ENCODE measurements at regions not wholly inside any gene's neighbourhood (a gene's known extent, or its start where the extent isn't known, plus 50 kb on each side); places are given as distances from the start of the nearest gene placed in this dataset.
A peak's percentile ranks its signal among the peaks of the same experiment; 100 is the strongest.

- no peak for DNase-seq (ENCODE audit: low read depth)
Observed at GRCh38 chr13:73800011-73800410, 334.2 kb downstream of the KLF12 start.

- no peak for DNase-seq (ENCODE audit: low read depth)
Observed at GRCh38 chr13:73794755-73795154, 339.4 kb downstream of the KLF12 start.

- no peak for DNase-seq (ENCODE audit: low read depth)
Observed at GRCh38 chr13:73793361-73793760, 340.8 kb downstream of the KLF12 start.

DNA sequence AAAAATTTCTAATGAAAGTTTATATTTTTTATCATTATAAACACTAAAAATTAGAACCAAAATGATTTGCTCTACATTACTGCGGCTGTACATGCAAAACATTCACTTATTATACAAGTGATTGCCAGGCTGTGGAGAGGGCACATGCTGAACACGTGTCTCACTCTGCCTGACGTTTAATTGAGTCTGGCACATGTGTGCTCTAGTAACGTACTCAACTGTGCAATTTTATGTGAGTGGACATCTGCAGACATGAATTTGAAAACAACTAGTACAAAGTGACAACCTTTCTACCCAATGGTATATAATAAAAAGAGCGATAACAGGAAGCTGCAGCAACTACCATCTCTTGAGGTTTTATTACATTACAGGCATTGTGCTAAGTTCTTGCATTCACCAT lies 341.4 kb downstream of the KLF12 start:
- DNase-seq (ENCODE audit: low read depth): no peak

DNA sequence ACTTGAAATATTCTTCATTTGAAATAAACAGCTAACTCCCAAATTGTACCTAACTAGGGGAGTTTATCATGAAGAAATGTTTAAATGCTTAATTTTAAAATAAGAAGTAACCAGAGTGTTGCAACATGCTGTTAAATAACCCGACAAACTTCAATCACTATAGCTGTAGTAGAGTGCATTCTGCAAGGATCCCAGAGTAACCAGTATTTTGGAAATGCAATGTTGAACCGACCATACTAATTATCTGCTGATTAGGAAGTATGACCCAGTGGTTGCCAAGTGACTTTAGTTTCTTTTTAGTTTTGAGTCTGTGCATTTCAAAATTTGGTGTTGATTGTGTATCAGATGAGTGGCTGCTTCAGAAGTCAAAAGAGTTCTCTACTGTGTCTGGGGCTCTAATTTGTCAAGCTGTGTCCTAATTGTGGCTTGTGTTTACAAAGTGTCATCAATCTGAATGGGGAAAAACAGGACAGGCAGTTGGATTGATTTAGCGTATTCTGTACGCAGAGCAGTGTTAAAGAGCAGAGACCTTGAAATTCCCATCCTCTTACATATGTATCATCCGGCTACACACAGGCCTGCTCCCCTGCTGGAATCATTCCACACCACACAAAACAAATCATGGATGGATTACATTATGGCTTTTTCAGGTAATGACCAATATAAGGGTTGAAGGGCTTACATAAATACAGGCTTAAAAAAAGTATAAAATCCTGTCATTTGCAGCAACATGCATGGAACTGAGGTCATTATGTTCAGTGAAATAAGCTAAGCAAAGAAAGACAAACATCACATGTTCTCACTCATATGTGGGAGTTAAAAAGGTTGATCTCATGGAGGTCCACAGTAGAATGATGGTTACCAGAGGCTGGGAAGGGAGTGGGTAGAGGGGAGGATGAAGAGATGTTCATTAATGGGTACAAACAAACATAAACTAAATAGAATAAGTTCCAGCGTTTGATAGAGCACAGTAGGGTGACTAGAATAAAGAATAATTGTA lies 351.5 kb downstream of the KLF12 start:
- no peak for DNase-seq (ENCODE audit: low read depth)

GRCh38 chr13:73781384-73781783 lies 352.8 kb downstream of the KLF12 start:
- DNase-seq (ENCODE audit: low read depth): no peak

GRCh38 chr13:73779881-73780280 lies 354.3 kb downstream of the KLF12 start:
- no peak for DNase-seq (ENCODE audit: low read depth)

- DNase-seq (ENCODE audit: low read depth): no peak
Observed at GRCh38 chr13:73778242-73778864, 355.9 kb downstream of the KLF12 start.

GRCh38 chr13:73777134-73777533 lies 357.1 kb downstream of the KLF12 start:
- no peak for DNase-seq (ENCODE audit: low read depth)

- DNase-seq (ENCODE audit: low read depth): no peak
Observed at GRCh38 chr13:73776151-73776785, 357.9 kb downstream of the KLF12 start.

DNA sequence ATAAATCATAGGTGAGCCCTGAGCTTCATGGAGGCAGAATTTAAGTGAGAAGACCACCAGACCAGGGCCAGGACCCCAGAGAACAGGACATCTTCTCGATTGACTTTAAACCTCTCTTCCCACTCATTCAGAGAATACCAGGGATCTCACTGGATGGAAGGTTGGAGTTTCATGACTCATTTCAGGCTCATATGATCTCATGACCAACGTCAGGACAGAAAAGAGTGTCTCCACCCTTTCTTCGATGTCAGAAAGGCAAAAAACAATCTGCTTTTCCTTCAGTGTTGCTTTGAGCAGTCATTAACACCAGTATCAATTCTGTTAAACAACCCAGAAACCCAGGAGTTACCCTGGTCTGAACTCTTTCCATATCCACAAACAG lies 361.0 kb downstream of the KLF12 start:
- no peak for DNase-seq (ENCODE audit: low read depth)

- no peak for DNase-seq (ENCODE audit: low read depth)
Observed at GRCh38 chr13:73772449-73773167, 361.6 kb downstream of the KLF12 start.

DNA sequence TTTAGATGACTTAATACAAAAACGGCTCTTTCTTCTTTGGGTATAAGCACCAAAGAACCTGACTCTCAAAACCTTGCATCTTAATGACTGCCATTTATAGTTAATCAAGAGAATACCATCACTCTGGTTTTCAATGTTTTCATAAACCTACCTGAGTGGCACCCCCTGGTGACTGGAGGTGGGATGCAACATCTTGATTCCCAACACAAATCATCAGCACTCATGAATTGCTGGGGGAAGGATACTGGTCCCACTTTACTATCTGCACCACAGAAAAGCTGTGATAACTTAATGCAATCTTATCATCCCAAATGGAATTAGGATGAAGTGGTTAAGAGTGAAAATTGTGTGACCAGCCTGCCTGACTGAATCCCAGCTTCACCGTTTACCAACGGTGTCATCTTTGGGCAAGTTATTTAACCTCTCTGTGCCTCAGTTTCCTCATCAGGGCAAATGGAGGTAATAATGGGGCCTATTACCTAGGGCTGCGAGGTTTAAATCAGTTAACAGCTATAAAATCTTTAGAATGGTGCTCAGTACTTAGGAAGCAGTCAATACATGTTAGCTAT lies 366.4 kb downstream of the KLF12 start:
- DNase-seq (ENCODE audit: low read depth): no peak

GRCh38 chr13:73767191-73767741 lies 366.9 kb downstream of the KLF12 start:
- DNase-seq (ENCODE audit: low read depth): no peak

- DNase-seq (ENCODE audit: low read depth): peak; percentile 51
Observed at GRCh38 chr13:73765651-73766384, 368.4 kb downstream of the KLF12 start.

DNA sequence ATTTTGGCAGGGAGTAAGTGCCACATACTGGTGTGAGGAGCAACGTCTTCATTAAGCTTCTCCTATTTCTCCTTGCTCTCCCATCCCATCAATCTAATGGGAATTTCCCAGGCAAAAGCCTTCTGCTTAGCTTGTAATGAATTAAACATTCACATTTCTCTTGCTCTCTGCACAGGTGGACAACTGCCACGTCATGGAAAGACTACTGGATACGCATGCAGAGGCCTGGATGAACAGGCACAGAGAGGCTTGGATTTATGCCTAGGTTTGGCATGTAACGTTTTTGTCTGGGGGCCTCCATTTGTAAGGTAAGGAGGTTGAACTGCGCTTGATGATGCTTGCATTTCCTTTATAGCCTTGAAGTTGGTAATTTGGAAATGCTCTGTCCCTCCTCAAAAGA lies 374.8 kb downstream of the KLF12 start:
- no peak for DNase-seq (ENCODE audit: low read depth)

DNA sequence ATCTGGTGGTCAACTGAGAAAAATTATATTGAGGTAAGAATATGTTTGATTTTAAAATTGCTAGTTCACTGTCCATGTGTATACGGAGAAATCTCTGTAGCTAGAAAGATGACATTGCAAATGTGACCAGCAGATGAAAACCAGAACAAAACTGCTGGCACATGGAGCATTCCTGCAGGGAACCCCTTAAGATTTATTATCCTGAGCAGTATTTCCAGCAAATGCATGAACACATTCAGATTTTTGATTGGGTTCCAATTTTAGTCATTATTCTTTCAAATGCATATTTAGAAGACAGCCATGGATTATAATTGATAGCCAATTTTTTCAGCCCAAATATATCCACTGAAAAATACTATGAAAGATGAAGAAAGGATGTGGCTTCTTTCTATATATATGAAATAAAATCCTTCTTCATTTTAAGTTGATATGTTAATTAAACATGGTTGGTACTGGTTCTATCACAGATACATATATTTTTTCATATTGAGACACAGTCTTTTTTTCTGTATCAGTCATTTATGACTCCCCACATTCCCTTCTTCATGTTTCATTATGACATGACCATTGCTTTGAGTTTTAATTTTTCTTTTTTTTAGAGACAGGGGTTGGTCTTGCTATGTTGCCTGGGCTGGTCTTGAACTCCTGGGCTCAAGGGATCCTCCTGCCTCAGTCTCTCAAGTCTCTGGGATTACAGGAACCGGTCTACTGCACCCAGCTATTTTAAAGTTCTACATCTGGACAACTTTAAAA lies 376.5 kb downstream of the KLF12 start:
- no peak for DNase-seq (ENCODE audit: low read depth)

- no peak for DNase-seq (ENCODE audit: low read depth)
Observed at GRCh38 chr13:73754727-73755292, 379.4 kb downstream of the KLF12 start.

DNA sequence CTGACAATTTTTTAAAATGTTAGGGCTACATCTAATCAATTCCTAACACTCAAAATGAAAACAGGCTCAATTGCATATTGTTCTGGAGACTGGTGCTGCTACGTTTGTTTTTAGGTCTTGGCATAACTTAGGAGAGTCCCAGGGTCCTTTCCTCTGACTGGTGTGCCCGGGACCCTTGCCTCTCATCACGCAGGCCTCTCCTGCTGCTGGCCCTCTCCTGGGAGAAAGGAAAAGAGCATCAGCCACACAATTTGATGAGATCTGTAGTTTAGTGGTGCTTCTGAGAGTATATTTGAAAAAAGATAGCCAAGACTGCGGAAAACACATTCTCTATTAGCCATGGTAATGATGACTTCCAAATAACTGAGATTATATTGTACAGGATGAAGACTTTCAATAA lies 380.0 kb downstream of the KLF12 start:
- no peak for DNase-seq (ENCODE audit: low read depth)

DNA sequence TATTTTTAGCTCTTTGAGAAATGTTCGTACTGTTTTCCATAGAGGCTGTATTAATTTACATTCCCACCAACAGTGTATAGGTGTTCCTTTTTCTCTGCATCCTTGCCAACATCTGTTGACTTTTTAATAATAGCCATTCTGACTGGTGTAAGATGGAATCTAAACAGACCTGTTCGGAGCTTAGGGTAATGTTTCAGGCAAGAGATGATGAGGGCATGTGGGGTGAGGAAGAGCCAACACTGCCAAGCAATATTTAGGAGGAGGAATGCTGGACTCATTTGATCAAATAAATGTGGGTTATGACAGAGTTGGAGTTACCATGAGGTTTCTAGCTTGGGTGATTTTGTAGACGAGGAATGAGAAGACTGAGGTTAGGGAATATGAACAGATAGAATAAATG lies 382.9 kb downstream of the KLF12 start:
- DNase-seq (ENCODE audit: low read depth): no peak
